ENCODE measurements at regions not wholly inside any gene's neighbourhood (a gene's known extent, or its start where the extent isn't known, plus 50 kb on each side); places are given as distances from the start of the nearest gene placed in this dataset.

GRCh38 chr3:116767726-116768125 is 58.1 kb downstream of the TUSC7 start:
- intact Hi-C loops (cut with DNase I, micrococcal nuclease) = no loop called here
- no peak for TF ChIP-seq CTCF (IDR thresholded peaks at IDR 0.05)
- Histone ChIP-seq H3K9me3 (no peaks in the 10 kb centered on the region), H3K4me1 (ENCODE audit: low read depth) (no peaks in the 10 kb centered on the region), H3K36me3 (ENCODE audit: low read depth) (no peaks in the 10 kb centered on the region), H3K4me3 (no peak overlapping the region)
- no peak for DNase-seq
- no peak for ATAC-seq

GRCh38 chr3:116770815-116771450 is 61.4 kb downstream of the TUSC7 start:
- H3K9me3 ChIP-seq = no peaks in the 10 kb centered on the region
- intact Hi-C loops (cut with DNase I, micrococcal nuclease) = loop anchor here in 1 of 2 donors (10.0 kb wide), 1 partner anchor 764 kb away; no protein-coding TSS in a partner anchor
- H3K4me1 ChIP-seq (ENCODE audit: low read depth) = no peaks in the 10 kb centered on the region
- peak; percentile 44 for TF ChIP-seq CTCF (IDR thresholded peaks at IDR 0.05)
- no peak overlapping the region for H3K4me3 ChIP-seq
- ATAC-seq (peak; percentile 85), DNase-seq (peak in 2 of 3 donors; percentile 54 to 82)
- H3K36me3 ChIP-seq (ENCODE audit: low read depth) = no peaks in the 10 kb centered on the region

GRCh38 chr3:116776880-116777785 is 67.6 kb downstream of the TUSC7 start:
- Histone ChIP-seq H3K4me1 (ENCODE audit: low read depth) (no peaks in the 10 kb centered on the region), H3K36me3 (ENCODE audit: low read depth) (no peaks in the 10 kb centered on the region), H3K9me3 (no peaks in the 10 kb centered on the region), H3K4me3 (no peak overlapping the region)
- DNase-seq = peak in 1 of 3 donors; percentile 21
- intact Hi-C loops (cut with DNase I, micrococcal nuclease) = loop anchor here in 1 of 2 donors (10.0 kb wide), 1 partner anchor 758 kb away; no protein-coding TSS in a partner anchor
- no peak for TF ChIP-seq CTCF (IDR thresholded peaks at IDR 0.05)
- no peak for ATAC-seq

- TF ChIP-seq CTCF (IDR thresholded peaks at IDR 0.05) = no peak
- no peak overlapping the region for H3K4me3 ChIP-seq
- H3K9me3 ChIP-seq = no peaks in the 10 kb centered on the region
- intact Hi-C loops (cut with DNase I, micrococcal nuclease) = no loop called here
- no peaks in the 10 kb centered on the region for H3K36me3 ChIP-seq (ENCODE audit: low read depth)
- H3K4me1 ChIP-seq (ENCODE audit: low read depth) = no peaks in the 10 kb centered on the region
- no peak for ATAC-seq
- DNase-seq = no peak
Measured at GRCh38 chr3:116785226-116785625, 75.6 kb downstream of the TUSC7 start.

- no peaks in the 10 kb centered on the region for H3K36me3 ChIP-seq (ENCODE audit: low read depth)
- H3K4me1 ChIP-seq (ENCODE audit: low read depth) = no peaks in the 10 kb centered on the region
- DNase-seq (no peak), ATAC-seq (no peak)
- intact Hi-C loops (cut with DNase I, micrococcal nuclease) = no loop called here
- H3K4me3 ChIP-seq = no peak overlapping the region
- H3K9me3 ChIP-seq = no peaks in the 10 kb centered on the region
- no peak for TF ChIP-seq CTCF (IDR thresholded peaks at IDR 0.05)
Measured at GRCh38 chr3:116802651-116803050, 93.1 kb downstream of the TUSC7 start.
